SH-SY5Y (cell line): ENCODE measurements at regions not wholly inside any gene's neighbourhood (a gene's known extent, or its start where the extent isn't known, plus 50 kb on each side); places are given as distances from the start of the nearest gene placed in this dataset.
A peak's percentile ranks its signal among the peaks of the same experiment; 100 is the strongest.

ENCODE experiments used
- GATA2 ChIP-seq: IDR thresholded peaks from 2 replicates; pipeline ENCODE4 v1.6.1; 2011; ENCODE audit warnings: mild to moderate bottlenecking, low read depth, low read length
- GATA3 ChIP-seq: IDR thresholded peaks from 2 replicates; pipeline ENCODE4 v1.6.1; 2011; ENCODE audit warnings: low read depth, mild to moderate bottlenecking, low read length, moderate library complexity

- TF ChIP-seq GATA3 (no peak), GATA2 (no peak)
These were observed 512.5 kb downstream of the ETV1 start for GRCh38 chr7:13476881-13477444.

GRCh38 chr7:13489386-13489785, 500.1 kb downstream of the ETV1 start:
- no peak for TF ChIP-seq GATA2
- TF ChIP-seq GATA3, result no peak

- no peak for TF ChIP-seq GATA2
- no peak for TF ChIP-seq GATA3
These were observed 492.5 kb downstream of the ETV1 start for GRCh38 chr7:13496976-13497375.

GRCh38 chr7:13508586-13508985, 480.9 kb downstream of the ETV1 start:
- TF ChIP-seq GATA2 (no peak), GATA3 (no peak)

- TF ChIP-seq GATA3 (no peak), GATA2 (no peak)
These were observed 470.7 kb downstream of the ETV1 start for GRCh38 chr7:13518738-13519137.

GRCh38 chr7:13524076-13524475, 465.4 kb downstream of the ETV1 start:
- TF ChIP-seq GATA2 (no peak), GATA3 (no peak)

GRCh38 chr7:13532028-13532753, 457.3 kb downstream of the ETV1 start:
- TF ChIP-seq GATA2 (peak; percentile 74; the same call in 1 of the 2 replicates), GATA3 (peak; percentile 92)

GRCh38 chr7:13538669-13539068, 450.8 kb downstream of the ETV1 start:
- no peak for TF ChIP-seq GATA3
- TF ChIP-seq GATA2, result no peak

GRCh38 chr7:13540429-13540828, 449.0 kb downstream of the ETV1 start:
- TF ChIP-seq GATA2 (no peak), GATA3 (no peak)

- no peak for TF ChIP-seq GATA2
- no peak for TF ChIP-seq GATA3
These were observed 448.1 kb downstream of the ETV1 start for GRCh38 chr7:13541326-13541725.

GRCh38 chr7:13542451-13542850, 447.0 kb downstream of the ETV1 start:
- TF ChIP-seq GATA3 (no peak), GATA2 (no peak)

- TF ChIP-seq GATA2, result no peak
- no peak for TF ChIP-seq GATA3
These were observed 438.0 kb downstream of the ETV1 start for GRCh38 chr7:13551503-13551902.

- no peak for TF ChIP-seq GATA2
- TF ChIP-seq GATA3, result no peak
These were observed 429.0 kb downstream of the ETV1 start for GRCh38 chr7:13560441-13560840.

- TF ChIP-seq GATA3 (no peak), GATA2 (no peak)
These were observed 426.2 kb downstream of the ETV1 start for GRCh38 chr7:13563257-13563656.

- TF ChIP-seq GATA3 (no peak), GATA2 (no peak)
These were observed 425.8 kb downstream of the ETV1 start for GRCh38 chr7:13563680-13564079.
